Sigmoid colon (tissue), 6 donors: ENCODE measurements at regions not wholly inside any gene's neighbourhood (a gene's known extent, or its start where the extent isn't known, plus 50 kb on each side); places are given as distances from the start of the nearest gene placed in this dataset.

Experiments
- DNase-seq: peaks from one replicate; pipeline ENCODE4 v3.0.0-alpha.2; 2019
- H3K27ac ChIP-seq, 4 donors: fragments of 200-600 bp; sonication (generic); one replicate each; pipeline ENCODE4 v1.5.1; 2016 to 2019; ENCODE audit warnings: mild to moderate bottlenecking in 1 of 4
- H3K27me3 ChIP-seq, 3 donors: fragments of 200-600 bp; sonication (generic); one replicate each; pipeline ENCODE4 v1.5.1; 2019; ENCODE audit warnings: mild to moderate bottlenecking in 1 of 3
- H3K36me3 ChIP-seq, 4 donors: fragments of 200-600 bp; sonication (generic); one replicate each; pipeline ENCODE4 v1.5.1; 2016 to 2019
- H3K4me1 ChIP-seq, 4 donors: fragments of 200-600 bp; sonication (generic); one replicate each; pipeline ENCODE4 v1.5.1; 2017 to 2019
- H3K4me3 ChIP-seq, 4 donors: fragments of 200-600 bp; sonication (generic); one replicate each; pipeline ENCODE4 v1.5.1; 2017 to 2019; ENCODE audit warnings: mild to moderate bottlenecking in 2 of 4, moderate library complexity in 1 of 4
- H3K9me3 ChIP-seq, 4 donors: fragments of 200-600 bp in 3 of 4; sonication (generic) in 3 of 4; one replicate each; pipeline versions ENCODE4 v1.5.1 to v1.6.1; 2013 to 2019
- EP300 ChIP-seq, 4 donors: sonication (generic); formaldehyde crosslinking; IDR thresholded peaks; one replicate each; pipeline ENCODE4 v1.6.1; 2017; ENCODE audit warnings: antibody characterized with exemption in 4 of 4
- POLR2A ChIP-seq, 2 donors: fragments of 450-650 bp; IDR thresholded peaks; one replicate each; pipeline ENCODE4 v1.6.1; 2016; ENCODE audit warnings: antibody characterized with exemption in 2 of 2, mild to moderate bottlenecking in 2 of 2, moderate library complexity in 2 of 2
- POLR2AphosphoS5 ChIP-seq, 4 donors: sonication (generic); formaldehyde crosslinking; IDR thresholded peaks; one replicate each; pipeline ENCODE4 v1.6.1; 2017; ENCODE audit warnings: antibody characterized with exemption in 4 of 4
- WGBS, 2 donors: extraction: QIAGEN DNeasy Blood & Tissue Kit; methylation state at CpG; one replicate each; pipeline ENCODE4 v1.1.7; 2013; 5-methylcytosine and 5-hydroxymethylcytosine counted together
- intact Hi-C: fragments of 100-400 bp; cut with DNase I; formaldehyde crosslinking; loops from one replicate; pipeline ENCODE4 v1.15.1; 2023
- TF ChIP-seq, protein P1 (sequence below), 4 experiments: fragments of 450-650 bp in 3 of 4; fragments of 200-600 bp in 1 of 4; IDR thresholded peaks; one replicate each; pipeline ENCODE4 v1.5.1; 2016 to 2019; ENCODE audit warnings: antibody characterized with exemption in 4 of 4, mild to moderate bottlenecking in 3 of 4, moderate library complexity in 2 of 4
- donor health status: healthy with polysubstance abuse.
- donor health status: healthy.

DNA sequence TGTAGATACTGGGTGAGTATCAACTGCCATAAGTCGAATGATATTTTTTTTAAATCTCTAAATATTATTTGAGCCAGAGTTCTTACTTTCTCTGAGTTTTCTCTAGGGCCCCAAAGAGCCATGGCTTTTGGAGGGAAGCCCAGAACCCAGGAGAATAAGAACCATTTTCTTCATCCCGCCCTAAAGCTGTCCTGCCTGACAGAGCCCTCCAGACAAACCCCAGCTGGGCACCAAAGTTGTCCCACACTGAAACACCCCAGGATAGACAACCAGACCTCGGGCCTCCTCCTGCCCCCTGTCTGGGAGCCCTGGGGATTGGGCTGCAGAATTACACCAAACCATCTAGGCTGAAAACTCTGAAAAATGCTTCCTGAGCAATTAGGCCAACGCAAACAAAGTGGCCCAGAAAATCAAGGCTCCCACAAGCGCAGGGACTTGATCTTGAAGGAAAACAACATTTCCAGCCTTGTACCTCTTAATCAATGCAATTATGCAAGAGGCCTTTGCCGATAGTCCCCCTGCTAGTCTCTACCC is 113.1 kb downstream of the RRAGC start:
- Histone ChIP-seq H3K4me3 (no peak overlapping the region), H3K27me3 (peaks cover 0 to under 1% (median 0%) of the 10 kb centered on the region in 3 donors), H3K27ac (no peak overlapping the region), H3K9me3 (no peaks in the 10 kb centered on the region), H3K36me3 (no peaks in the 10 kb centered on the region), H3K4me1 (no peaks in the 10 kb centered on the region)
- WGBS, 2 donors, result 62 to 67% methylated on average over 6 of the region's 6 CpGs
- TF ChIP-seq POLR2AphosphoS5 (IDR thresholded peaks at IDR 0.05), result no peak
- no peak for TF ChIP-seq POLR2A (IDR thresholded peaks at IDR 0.05)
- TF ChIP-seq EP300 (IDR thresholded peaks at IDR 0.05), result no peak
- TF ChIP-seq, protein P1, sequence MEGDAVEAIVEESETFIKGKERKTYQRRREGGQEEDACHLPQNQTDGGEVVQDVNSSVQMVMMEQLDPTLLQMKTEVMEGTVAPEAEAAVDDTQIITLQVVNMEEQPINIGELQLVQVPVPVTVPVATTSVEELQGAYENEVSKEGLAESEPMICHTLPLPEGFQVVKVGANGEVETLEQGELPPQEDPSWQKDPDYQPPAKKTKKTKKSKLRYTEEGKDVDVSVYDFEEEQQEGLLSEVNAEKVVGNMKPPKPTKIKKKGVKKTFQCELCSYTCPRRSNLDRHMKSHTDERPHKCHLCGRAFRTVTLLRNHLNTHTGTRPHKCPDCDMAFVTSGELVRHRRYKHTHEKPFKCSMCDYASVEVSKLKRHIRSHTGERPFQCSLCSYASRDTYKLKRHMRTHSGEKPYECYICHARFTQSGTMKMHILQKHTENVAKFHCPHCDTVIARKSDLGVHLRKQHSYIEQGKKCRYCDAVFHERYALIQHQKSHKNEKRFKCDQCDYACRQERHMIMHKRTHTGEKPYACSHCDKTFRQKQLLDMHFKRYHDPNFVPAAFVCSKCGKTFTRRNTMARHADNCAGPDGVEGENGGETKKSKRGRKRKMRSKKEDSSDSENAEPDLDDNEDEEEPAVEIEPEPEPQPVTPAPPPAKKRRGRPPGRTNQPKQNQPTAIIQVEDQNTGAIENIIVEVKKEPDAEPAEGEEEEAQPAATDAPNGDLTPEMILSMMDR (IDR thresholded peaks at IDR 0.05), result no peak
- DNase-seq, result no peak
- intact Hi-C loops, result no loop called here

DNA sequence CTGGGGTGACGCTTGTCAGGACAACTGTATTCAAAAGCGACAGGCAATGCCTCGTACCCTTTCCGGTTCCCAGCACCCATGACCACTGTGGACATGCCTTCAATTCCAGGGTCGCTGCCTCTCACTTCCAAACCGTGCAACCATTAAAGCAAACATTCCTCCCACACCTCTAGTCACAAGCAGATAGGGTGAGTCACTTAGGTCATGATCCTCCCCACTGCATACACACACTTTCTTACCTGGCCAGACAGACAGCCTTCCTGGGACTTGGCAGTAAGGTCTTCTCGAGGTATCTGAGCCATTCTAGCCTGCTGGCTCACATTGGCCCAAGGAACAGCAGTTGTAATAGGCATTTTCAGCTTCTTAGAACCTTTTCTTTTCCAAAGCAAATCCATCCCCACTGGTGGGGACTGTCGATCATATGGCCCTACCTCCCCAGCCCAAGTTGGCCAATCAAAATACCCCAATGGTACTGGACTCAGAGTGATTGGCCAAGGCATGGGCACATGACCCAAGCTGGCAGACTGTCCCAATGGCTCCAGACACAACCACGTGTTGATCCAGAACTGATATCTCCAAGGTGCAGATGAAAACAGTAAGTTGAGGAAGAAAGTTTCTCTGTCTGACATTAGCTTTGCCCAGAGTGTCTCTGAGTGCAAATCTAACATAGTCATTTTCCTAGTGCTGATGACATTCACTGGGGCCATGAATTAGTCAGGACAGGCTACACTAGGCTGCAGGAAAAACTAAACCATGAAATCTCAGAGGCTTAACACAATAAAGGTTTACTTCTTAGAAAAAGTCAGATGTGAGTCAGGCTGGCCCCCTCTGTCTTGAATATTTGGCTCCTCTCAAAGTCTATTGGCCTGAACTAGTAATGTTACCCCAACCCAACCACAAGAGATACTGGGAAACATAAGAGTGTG is 113.8 kb downstream of the RRAGC start:
- intact Hi-C loops, result no loop called here

DNA sequence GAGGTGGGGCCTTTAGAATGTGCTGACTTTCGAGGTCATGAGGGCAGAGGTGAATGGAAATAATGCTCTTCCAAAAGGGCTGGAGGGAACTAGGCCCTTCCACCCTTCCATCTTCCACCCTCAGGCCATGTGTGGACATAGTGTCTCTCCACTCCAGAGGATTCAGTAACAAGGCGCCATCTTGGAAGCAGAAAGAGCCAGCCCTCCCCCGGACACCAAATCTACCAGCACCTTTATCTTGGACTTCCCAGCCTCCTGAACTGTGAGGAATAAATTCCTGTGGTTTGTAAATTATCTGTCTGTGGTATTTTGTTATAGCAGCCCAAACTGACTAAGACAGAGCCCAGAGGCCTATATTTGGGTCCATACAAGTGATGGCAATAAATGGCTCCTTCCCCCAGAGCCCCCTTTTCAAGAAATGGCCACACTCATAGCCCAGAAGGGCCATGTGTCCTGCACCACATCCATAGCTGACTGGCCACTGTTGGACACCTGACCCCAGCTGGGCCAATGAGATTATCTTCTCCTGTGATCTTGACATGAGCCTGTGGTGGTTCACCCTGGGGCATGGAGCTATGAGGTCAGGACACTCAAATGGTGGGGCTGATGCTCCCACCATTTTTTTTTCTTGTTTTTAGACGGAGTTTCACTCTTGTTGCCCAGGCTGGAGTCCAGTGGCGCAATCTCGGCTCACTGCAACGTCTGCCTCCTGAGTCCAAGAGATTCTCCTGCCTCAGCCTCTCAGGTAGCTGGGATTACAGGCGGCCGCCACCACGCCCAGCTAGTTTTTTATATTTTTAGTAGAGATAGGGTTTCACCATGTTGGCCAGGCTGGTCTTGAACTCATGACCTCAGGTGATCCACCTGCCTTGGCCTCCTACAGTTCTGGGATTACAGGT is 114.9 kb downstream of the RRAGC start:
- Histone ChIP-seq H3K4me1 (no peaks in the 10 kb centered on the region), H3K27me3 (no peaks in the 10 kb centered on the region), H3K36me3 (no peaks in the 10 kb centered on the region), H3K9me3 (no peaks in the 10 kb centered on the region), H3K4me3 (no peak overlapping the region), H3K27ac (no peak overlapping the region)
- WGBS, 2 donors, result 80 to 90% methylated on average over 10 of the region's 10 CpGs
- TF ChIP-seq POLR2A (IDR thresholded peaks at IDR 0.05) (no peak), POLR2AphosphoS5 (IDR thresholded peaks at IDR 0.05) (no peak), EP300 (IDR thresholded peaks at IDR 0.05) (no peak)
- TF ChIP-seq, protein P1 (IDR thresholded peaks at IDR 0.05), result no peak
- no peak for DNase-seq
- intact Hi-C loops, result no loop called here

More for the DNA sequence above, 113.8 kb downstream of the RRAGC start:
- Histone ChIP-seq H3K4me1 (no peaks in the 10 kb centered on the region), H3K4me3 (no peak overlapping the region), H3K27me3 (no peaks in the 10 kb centered on the region), H3K27ac (no peak overlapping the region), H3K9me3 (no peaks in the 10 kb centered on the region), H3K36me3 (no peaks in the 10 kb centered on the region)
- WGBS, 2 donors, result 73 to 85% methylated on average over 9 of the region's 9 CpGs
- no peak for DNase-seq
- no peak for TF ChIP-seq EP300 (IDR thresholded peaks at IDR 0.05)
- TF ChIP-seq, protein P1 (IDR thresholded peaks at IDR 0.05), result no peak
- TF ChIP-seq POLR2A (IDR thresholded peaks at IDR 0.05), result no peak
- TF ChIP-seq POLR2AphosphoS5 (IDR thresholded peaks at IDR 0.05), result no peak

DNA sequence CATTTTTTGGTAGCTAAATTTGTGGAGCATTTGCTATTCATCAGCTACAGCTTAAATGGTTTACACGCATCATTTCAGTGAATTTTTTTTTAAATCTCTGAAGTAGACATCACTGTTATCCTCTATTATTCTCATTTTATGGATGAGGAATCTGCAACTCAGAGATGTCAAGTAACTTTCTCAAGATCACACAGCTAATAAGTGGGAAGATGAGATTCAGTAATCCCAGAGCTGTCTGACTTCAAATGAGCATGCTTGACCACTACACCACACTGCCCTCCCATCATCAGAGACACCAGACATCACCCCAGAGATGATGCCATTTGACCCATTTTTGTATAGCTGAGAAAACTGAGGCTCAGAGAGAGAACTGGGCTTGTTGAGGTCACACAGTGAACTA is 116.4 kb downstream of the RRAGC start:
- WGBS, 2 donors, result 94 to 97% methylated on average over 1 of the region's 1 CpG
- H3K27me3 ChIP-seq, result no peaks in the 10 kb centered on the region
- H3K9me3 ChIP-seq, result no peaks in the 10 kb centered on the region
- TF ChIP-seq POLR2A (IDR thresholded peaks at IDR 0.05), result no peak
- TF ChIP-seq, protein P1 (IDR thresholded peaks at IDR 0.05), result no peak
- intact Hi-C loops, result no loop called here
- no peak overlapping the region for H3K27ac ChIP-seq
- no peak overlapping the region for H3K4me3 ChIP-seq
- H3K4me1 ChIP-seq, result no peaks in the 10 kb centered on the region
- no peak for DNase-seq
- no peaks in the 10 kb centered on the region for H3K36me3 ChIP-seq
